ENCODE measurements at regions not wholly inside any gene's neighbourhood (a gene's known extent, or its start where the extent isn't known, plus 50 kb on each side); places are given as distances from the start of the nearest gene placed in this dataset.
"Not testable (repeated sequence)": the region's sequence is repeated elsewhere in the genome, so short reads cannot be mapped to it uniquely, and the experiment has no call there.

DNA sequence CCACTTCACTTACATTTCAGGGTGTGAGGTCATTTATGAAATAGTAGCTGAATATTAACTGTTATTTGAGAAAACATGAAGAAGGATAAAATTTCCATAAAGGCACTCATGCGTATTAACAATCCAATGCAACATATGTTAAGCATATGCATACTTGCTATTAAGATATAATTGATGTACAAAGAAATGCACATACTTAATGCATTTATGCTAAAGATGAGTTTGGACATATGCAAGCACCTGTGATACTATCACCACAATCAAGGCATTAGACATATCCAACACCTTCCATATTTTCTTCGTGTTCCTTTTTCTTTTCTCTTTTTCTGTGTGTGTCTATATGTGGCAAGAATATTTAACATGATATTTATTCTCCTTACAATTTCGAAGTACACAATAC is 464.8 kb upstream of the BRINP3 start:
- DNase-seq = no peak
- H3K9me3 ChIP-seq (ENCODE audit: control insufficient read depth, low read depth, low read length) = no peaks in the 10 kb centered on the region
- no peak overlapping the region for H3K4me3 ChIP-seq (ENCODE audit: low read length)
- H3K27ac ChIP-seq (ENCODE audit: low read length) = no peak overlapping the region
- WGBS (ENCODE audit: insufficient coverage, low lambda C conversion rate) = 92% methylated on average over 1 of the region's 3 CpGs
- H3K36me3 ChIP-seq (ENCODE audit: control insufficient read depth, insufficient read depth, low read length) = no peaks in the 10 kb centered on the region
- no peaks in the 10 kb centered on the region for H3K27me3 ChIP-seq (ENCODE audit: control insufficient read depth, insufficient read depth, low read length)
- H3K4me1 ChIP-seq (ENCODE audit: control insufficient read depth, insufficient read depth, low read length) = no peaks in the 10 kb centered on the region

DNA sequence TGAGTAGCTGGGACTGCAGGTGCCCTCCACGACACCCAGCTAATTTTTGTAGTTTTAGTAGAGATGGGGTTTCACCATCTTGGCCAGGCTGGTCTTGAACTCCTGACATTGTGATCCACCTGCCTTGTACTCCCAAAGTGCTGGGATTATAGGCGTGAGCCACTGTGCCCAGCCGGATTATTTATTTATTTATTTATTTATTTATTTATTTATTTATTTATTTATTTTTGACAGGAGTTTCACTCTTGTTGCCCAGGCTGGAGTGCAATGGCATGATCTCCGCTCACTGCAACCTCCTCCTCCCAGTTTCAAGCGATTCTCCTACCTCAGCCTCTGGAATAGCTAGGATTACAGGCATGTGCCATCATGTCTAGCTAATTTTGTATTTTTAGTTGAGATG is 466.1 kb upstream of the BRINP3 start:
- WGBS (ENCODE audit: insufficient coverage, low lambda C conversion rate) = 100% methylated on average over 2 of the region's 5 CpGs

DNA sequence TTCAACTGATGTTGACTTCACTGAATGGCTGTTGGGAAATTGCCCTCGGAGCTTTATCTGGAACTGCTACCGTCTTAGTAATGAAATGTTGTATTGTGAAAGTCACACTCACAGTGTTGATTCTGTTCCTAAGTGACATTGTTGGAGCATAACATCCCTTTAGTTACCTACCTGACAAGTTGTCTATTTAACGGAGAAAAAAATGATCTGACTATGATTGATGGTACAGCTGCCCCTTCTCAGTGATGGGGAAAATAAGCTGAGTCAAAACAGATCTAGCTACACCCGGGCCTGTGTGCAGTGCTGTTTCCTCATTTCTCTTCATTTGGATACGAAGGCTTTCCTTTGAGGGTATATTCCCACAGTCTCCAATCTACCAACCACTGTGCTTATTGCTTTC is 472.3 kb upstream of the BRINP3 start:
- no peak overlapping the region for H3K4me3 ChIP-seq (ENCODE audit: low read length)
- H3K4me1 ChIP-seq (ENCODE audit: control insufficient read depth, insufficient read depth, low read length) = no peaks in the 10 kb centered on the region
- no peaks in the 10 kb centered on the region for H3K36me3 ChIP-seq (ENCODE audit: control insufficient read depth, insufficient read depth, low read length)
- 100% methylated on average over 1 of the region's 5 CpGs for WGBS (ENCODE audit: insufficient coverage, low lambda C conversion rate)
- no peak overlapping the region for H3K27ac ChIP-seq (ENCODE audit: low read length)
- DNase-seq = no peak
- H3K27me3 ChIP-seq (ENCODE audit: control insufficient read depth, insufficient read depth, low read length) = no peaks in the 10 kb centered on the region
- no peaks in the 10 kb centered on the region for H3K9me3 ChIP-seq (ENCODE audit: control insufficient read depth, low read depth, low read length)

More for the DNA sequence above, 466.1 kb upstream of the BRINP3 start:
- H3K4me1 ChIP-seq (ENCODE audit: control insufficient read depth, insufficient read depth, low read length); H3K4me3 ChIP-seq (ENCODE audit: low read length); H3K27me3 ChIP-seq (ENCODE audit: control insufficient read depth, insufficient read depth, low read length); H3K27ac ChIP-seq (ENCODE audit: low read length); DNase-seq; H3K9me3 ChIP-seq (ENCODE audit: control insufficient read depth, low read depth, low read length); H3K36me3 ChIP-seq (ENCODE audit: control insufficient read depth, insufficient read depth, low read length): not testable (repeated sequence)

DNA sequence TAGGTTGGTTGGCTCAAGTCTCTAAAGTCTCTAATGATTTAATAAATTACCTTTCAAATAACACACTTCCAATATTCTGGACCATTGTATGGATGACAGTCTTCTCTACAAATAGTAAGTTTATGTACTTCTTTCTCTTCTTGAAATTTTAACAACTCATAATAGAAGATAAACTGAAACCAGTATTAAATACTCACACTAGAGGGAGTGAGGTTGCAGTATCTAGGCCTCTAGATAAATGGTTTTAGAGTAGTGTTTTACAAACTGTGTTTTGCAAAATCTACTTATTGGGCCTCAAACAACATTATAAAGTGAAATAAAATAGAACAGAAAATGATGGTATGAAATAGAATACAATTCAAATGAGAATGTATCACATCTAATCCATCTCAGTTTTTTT is 479.9 kb upstream of the BRINP3 start:
- no peaks in the 10 kb centered on the region for H3K9me3 ChIP-seq (ENCODE audit: control insufficient read depth, low read depth, low read length)
- DNase-seq = no peak
- H3K4me3 ChIP-seq (ENCODE audit: low read length) = no peak overlapping the region
- no peaks in the 10 kb centered on the region for H3K36me3 ChIP-seq (ENCODE audit: control insufficient read depth, insufficient read depth, low read length)
- no peak overlapping the region for H3K27ac ChIP-seq (ENCODE audit: low read length)
- no peaks in the 10 kb centered on the region for H3K4me1 ChIP-seq (ENCODE audit: control insufficient read depth, insufficient read depth, low read length)
- H3K27me3 ChIP-seq (ENCODE audit: control insufficient read depth, insufficient read depth, low read length) = no peaks in the 10 kb centered on the region

DNA sequence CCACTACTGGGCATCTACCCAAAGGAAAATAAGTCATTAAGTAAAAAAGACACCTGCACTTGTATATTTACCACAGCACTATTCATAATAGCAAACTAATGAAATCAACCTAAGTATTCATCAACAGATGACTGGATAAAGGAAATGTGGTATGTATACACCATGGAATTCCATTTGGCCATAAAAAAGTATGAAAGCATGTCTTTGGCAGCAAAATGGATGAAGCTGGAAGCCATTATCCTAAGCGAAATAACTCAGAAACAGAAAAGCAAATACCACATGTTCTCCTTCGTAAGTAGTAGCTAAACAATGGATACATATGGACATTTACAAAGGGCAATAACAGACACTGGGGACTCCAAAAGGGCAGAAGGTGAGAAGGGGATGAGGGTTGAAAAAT is 485.7 kb upstream of the BRINP3 start:
- no peak overlapping the region for H3K4me3 ChIP-seq (ENCODE audit: low read length)
- H3K27ac ChIP-seq (ENCODE audit: low read length) = no peak overlapping the region
- DNase-seq = no peak
- no peaks in the 10 kb centered on the region for H3K36me3 ChIP-seq (ENCODE audit: control insufficient read depth, insufficient read depth, low read length)
- 80% methylated on average over 1 of the region's 2 CpGs for WGBS (ENCODE audit: insufficient coverage, low lambda C conversion rate)
- H3K27me3 ChIP-seq (ENCODE audit: control insufficient read depth, insufficient read depth, low read length) = no peaks in the 10 kb centered on the region
- H3K4me1 ChIP-seq (ENCODE audit: control insufficient read depth, insufficient read depth, low read length) = no peaks in the 10 kb centered on the region
- no peaks in the 10 kb centered on the region for H3K9me3 ChIP-seq (ENCODE audit: control insufficient read depth, low read depth, low read length)

DNA sequence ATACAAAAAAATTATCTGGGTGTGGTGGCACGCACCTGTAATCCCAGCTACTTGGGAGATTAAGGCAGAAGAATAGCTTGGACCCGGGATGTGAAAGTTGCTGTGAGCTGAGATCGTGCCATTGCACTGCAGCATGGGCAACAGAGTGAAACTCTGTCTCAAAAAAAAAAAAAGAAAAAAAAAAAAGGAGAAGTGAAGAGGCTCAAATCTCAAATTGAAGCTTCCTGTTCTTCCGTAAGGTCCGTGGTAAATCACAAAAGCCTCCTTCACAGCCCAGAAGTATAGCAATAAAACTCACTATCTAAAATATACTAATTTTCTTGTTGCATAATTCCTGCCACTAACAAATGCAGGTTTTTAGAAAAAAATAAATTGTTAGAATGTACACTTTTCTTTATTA is 498.2 kb upstream of the BRINP3 start:
- no peaks in the 10 kb centered on the region for H3K9me3 ChIP-seq (ENCODE audit: control insufficient read depth, low read depth, low read length)
- DNase-seq = no peak
- H3K4me1 ChIP-seq (ENCODE audit: control insufficient read depth, insufficient read depth, low read length) = no peaks in the 10 kb centered on the region
- no peaks in the 10 kb centered on the region for H3K36me3 ChIP-seq (ENCODE audit: control insufficient read depth, insufficient read depth, low read length)
- no peak overlapping the region for H3K4me3 ChIP-seq (ENCODE audit: low read length)
- H3K27me3 ChIP-seq (ENCODE audit: control insufficient read depth, insufficient read depth, low read length) = no peaks in the 10 kb centered on the region
- no peak overlapping the region for H3K27ac ChIP-seq (ENCODE audit: low read length)
- WGBS (ENCODE audit: insufficient coverage, low lambda C conversion rate) = 80% methylated on average over 2 of the region's 5 CpGs

DNA sequence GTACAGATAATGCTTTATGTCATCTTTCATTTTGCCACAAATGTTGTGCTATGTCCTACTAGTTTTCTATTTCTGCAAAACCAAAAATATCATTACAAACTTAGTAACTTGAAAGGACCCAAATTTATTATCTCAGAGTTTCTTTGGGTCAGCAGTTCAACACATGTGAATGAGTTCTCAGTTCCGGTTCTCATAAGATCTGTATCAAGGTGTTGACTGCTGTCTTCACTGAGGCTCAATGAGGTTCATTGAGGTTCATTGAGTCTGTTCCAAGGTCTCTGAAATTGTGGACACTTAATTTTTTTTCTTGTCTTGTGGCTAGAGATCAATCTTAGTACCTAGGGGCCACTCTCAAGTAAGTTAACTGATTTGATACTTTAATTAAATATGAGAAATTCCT is 525.1 kb upstream of the BRINP3 start:
- H3K4me1 ChIP-seq (ENCODE audit: control insufficient read depth, insufficient read depth, low read length) = no peaks in the 10 kb centered on the region
- no peak overlapping the region for H3K4me3 ChIP-seq (ENCODE audit: low read length)
- WGBS (ENCODE audit: insufficient coverage, low lambda C conversion rate) = no CpG with 5 or more reads among the region's 1 CpG
- DNase-seq = no peak
- H3K27me3 ChIP-seq (ENCODE audit: control insufficient read depth, insufficient read depth, low read length) = no peaks in the 10 kb centered on the region
- no peaks in the 10 kb centered on the region for H3K36me3 ChIP-seq (ENCODE audit: control insufficient read depth, insufficient read depth, low read length)
- no peaks in the 10 kb centered on the region for H3K9me3 ChIP-seq (ENCODE audit: control insufficient read depth, low read depth, low read length)
- no peak overlapping the region for H3K27ac ChIP-seq (ENCODE audit: low read length)

DNA sequence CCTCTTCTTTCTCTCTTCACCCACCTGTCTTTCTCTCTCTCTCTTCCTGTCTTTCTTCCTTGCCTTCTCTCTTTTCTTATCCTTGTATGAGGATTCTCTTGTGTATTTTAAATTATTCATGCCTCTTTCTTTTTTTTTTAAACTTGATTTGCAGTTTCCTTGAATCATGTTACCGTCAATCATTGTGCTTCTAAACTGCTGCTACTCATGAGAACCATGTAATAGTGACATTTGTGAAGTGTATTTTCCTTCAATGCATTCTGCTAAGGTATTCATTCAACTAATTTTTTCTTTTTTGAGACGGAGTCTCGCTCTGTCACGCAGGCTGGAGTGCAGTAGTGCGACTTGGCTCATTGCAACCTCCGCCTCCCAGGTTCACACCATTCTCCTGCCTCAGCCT is 539.1 kb upstream of the BRINP3 start:
- WGBS (ENCODE audit: insufficient coverage, low lambda C conversion rate) = 100% methylated on average over 1 of the region's 6 CpGs
- H3K9me3 ChIP-seq (ENCODE audit: control insufficient read depth, low read depth, low read length) = no peaks in the 10 kb centered on the region

DNA sequence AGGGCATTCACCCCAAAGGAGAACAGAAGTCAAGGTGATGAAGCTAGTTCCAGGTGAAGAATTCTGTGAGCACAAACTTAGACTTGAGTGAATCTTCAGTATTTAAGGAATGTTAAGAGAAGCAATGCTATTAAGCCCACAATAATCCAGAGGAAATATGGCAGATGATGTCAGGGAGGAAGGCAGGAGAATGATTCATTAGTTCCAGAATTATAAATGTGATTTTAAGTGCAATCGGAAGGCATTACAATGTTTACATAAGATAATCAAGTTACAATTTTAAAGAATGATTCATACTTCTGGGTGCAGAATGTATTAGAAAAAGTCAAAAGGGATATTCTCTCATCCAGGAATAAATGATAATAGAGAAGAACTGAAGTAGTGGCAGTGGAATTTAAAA is 545.2 kb upstream of the BRINP3 start:
- H3K4me1 ChIP-seq (ENCODE audit: control insufficient read depth, insufficient read depth, low read length) = no peaks in the 10 kb centered on the region
- H3K4me3 ChIP-seq (ENCODE audit: low read length) = no peak overlapping the region
- H3K36me3 ChIP-seq (ENCODE audit: control insufficient read depth, insufficient read depth, low read length) = no peaks in the 10 kb centered on the region
- no peak for DNase-seq
- no peak overlapping the region for H3K27ac ChIP-seq (ENCODE audit: low read length)
- WGBS (ENCODE audit: insufficient coverage, low lambda C conversion rate) = 14% methylated on average over 1 of the region's 1 CpG
- no peaks in the 10 kb centered on the region for H3K27me3 ChIP-seq (ENCODE audit: control insufficient read depth, insufficient read depth, low read length)
- peaks cover 11% of the 10 kb centered on the region for H3K9me3 ChIP-seq (ENCODE audit: control insufficient read depth, low read depth, low read length)

More for the DNA sequence above, 539.1 kb upstream of the BRINP3 start:
- Histone ChIP-seq H3K27ac (ENCODE audit: low read length) (no peak overlapping the region), H3K27me3 (ENCODE audit: control insufficient read depth, insufficient read depth, low read length) (no peaks in the 10 kb centered on the region), H3K4me1 (ENCODE audit: control insufficient read depth, insufficient read depth, low read length) (no peaks in the 10 kb centered on the region), H3K36me3 (ENCODE audit: control insufficient read depth, insufficient read depth, low read length) (no peaks in the 10 kb centered on the region), H3K4me3 (ENCODE audit: low read length) (no peak overlapping the region)
- no peak for DNase-seq

DNA sequence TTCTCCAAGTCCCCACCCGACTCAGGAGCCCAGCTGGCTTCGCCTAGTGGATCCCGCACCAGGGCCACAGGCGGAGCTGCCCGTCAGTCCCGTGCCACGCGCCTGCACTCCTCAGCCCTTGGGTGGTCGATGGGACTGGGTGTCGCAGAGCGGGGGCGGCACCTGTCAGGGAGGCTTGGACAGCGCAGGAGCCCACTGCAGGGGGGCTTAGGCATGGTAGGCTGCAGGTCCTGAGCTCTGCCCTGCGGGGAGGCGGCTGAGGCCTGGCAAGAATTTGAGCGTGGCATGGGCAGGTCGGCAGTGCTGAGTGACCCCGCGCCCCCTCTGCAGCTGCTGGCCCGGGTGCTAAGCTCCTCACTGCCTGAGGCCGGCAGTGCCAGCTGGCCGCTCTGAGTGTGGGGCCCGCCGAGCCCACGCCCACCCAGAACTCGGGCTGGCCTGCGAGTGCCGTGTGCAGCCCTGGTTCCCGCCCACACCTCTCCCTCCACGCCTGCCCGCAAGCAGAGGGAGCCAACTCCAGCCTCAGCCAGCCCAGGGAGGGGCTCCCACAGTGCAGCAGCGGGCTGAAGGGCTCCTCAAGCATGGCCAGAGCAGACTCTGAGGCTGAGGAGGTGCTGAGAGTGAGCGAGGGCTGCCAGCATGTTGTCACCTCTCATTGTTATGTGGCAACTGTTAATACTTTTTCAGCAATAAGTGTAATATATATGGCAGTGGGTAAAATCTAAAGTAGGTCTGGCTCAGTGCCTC is 548.4 kb upstream of the BRINP3 start:
- H3K27ac ChIP-seq (ENCODE audit: low read length) = no peak overlapping the region
- no peak overlapping the region for H3K4me3 ChIP-seq (ENCODE audit: low read length)
- no peaks in the 10 kb centered on the region for H3K4me1 ChIP-seq (ENCODE audit: control insufficient read depth, insufficient read depth, low read length)
- no peaks in the 10 kb centered on the region for H3K27me3 ChIP-seq (ENCODE audit: control insufficient read depth, insufficient read depth, low read length)
- no CpG with 5 or more reads among the region's 33 CpGs for WGBS (ENCODE audit: insufficient coverage, low lambda C conversion rate)
- no peak for DNase-seq
- peaks cover 11% of the 10 kb centered on the region for H3K9me3 ChIP-seq (ENCODE audit: control insufficient read depth, low read depth, low read length)
- H3K36me3 ChIP-seq (ENCODE audit: control insufficient read depth, insufficient read depth, low read length) = no peaks in the 10 kb centered on the region

DNA sequence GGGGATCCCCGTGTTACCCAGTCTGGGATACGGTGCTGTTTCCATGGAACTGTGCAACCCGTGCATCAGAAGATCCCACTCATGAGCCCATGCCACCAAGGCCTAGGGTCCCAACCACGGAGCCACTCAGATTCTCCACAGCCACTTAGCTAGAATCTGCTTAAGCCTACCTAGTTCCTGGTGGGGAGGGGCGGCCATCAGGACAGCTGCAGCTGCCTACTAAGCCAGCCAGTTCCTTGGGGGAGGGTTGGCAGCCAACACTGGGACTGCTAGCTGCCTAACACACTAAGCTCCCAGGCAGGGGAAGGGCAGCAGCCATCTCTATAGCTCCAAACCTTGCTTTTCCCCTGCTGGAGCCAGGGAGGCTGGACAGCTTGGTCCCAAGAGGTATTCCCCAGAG is 549.2 kb upstream of the BRINP3 start:
- peaks cover 11% of the 10 kb centered on the region for H3K9me3 ChIP-seq (ENCODE audit: control insufficient read depth, low read depth, low read length)
- no CpG with 5 or more reads among the region's 5 CpGs for WGBS (ENCODE audit: insufficient coverage, low lambda C conversion rate)
- H3K27ac ChIP-seq (ENCODE audit: low read length) = no peak overlapping the region
- no peaks in the 10 kb centered on the region for H3K36me3 ChIP-seq (ENCODE audit: control insufficient read depth, insufficient read depth, low read length)
- no peak overlapping the region for H3K4me3 ChIP-seq (ENCODE audit: low read length)
- no peak for DNase-seq
- H3K4me1 ChIP-seq (ENCODE audit: control insufficient read depth, insufficient read depth, low read length) = no peaks in the 10 kb centered on the region
- H3K27me3 ChIP-seq (ENCODE audit: control insufficient read depth, insufficient read depth, low read length) = no peaks in the 10 kb centered on the region

Measured in large intestine (tissue), 3 donors.